DND-41 (cell line): ENCODE measurements at regions not wholly inside any gene's neighbourhood (a gene's known extent, or its start where the extent isn't known, plus 50 kb on each side); places are given as distances from the start of the nearest gene placed in this dataset.

Experiments
- ATAC-seq: fragments of 200-7000 bp; cut with Tn5 transposase; 3 replicates; pipeline ENCODE4 v1.9.1; 2021; ENCODE audit warnings: low read depth; ENCODE audit not compliant: insufficient read depth
- DNase-seq: peaks from one replicate; pipeline ENCODE4 v3.0.0-alpha.2; 2020
- H2AFZ ChIP-seq: 2 replicates; pipeline ENCODE4 v1.6.0; 2012; ENCODE audit warnings: low read depth, low read length
- H3K27ac ChIP-seq: 2 replicates; pipeline ENCODE4 v1.5.1; 2012; ENCODE audit warnings: low read length, inconsistent platforms
- H3K27me3 ChIP-seq: fragments of 200-600 bp; sonication (generic); 2 replicates; pipeline ENCODE4 v1.6.0; 2012; ENCODE audit warnings: low read length, mild to moderate bottlenecking, inconsistent platforms; ENCODE audit not compliant: insufficient read depth, poor library complexity
- H3K36me3 ChIP-seq: 2 replicates; pipeline ENCODE4 v1.5.1; 2012; ENCODE audit warnings: low read length, inconsistent platforms; ENCODE audit not compliant: insufficient read depth
- H3K4me1 ChIP-seq: 2 replicates; pipeline ENCODE4 v1.5.1; 2012; ENCODE audit warnings: mild to moderate bottlenecking, low read length; ENCODE audit not compliant: insufficient read depth
- H3K4me2 ChIP-seq: 2 replicates; pipeline ENCODE4 v1.6.0; 2012; ENCODE audit warnings: mild to moderate bottlenecking, moderate library complexity, low read length, inconsistent platforms; ENCODE audit not compliant: insufficient read depth
- H3K4me3 ChIP-seq, 2 experiments: fragments of 200-600 bp in 1 of 2; shearing (Covaris generic) in 1 of 2; 2 replicates each; pipeline ENCODE4 v1.5.1; 2012 to 2016; ENCODE audit warnings: inconsistent platforms in 2 of 2, low read length in 2 of 2, mild to moderate bottlenecking in 2 of 2, low read depth in 1 of 2, moderate library complexity in 1 of 2
- H3K79me2 ChIP-seq: 2 replicates; pipeline ENCODE4 v1.6.0; 2012; ENCODE audit warnings: low read length, inconsistent platforms; ENCODE audit not compliant: insufficient read depth
- H3K9ac ChIP-seq: 2 replicates; pipeline ENCODE4 v1.6.0; 2012; ENCODE audit warnings: low read depth, mild to moderate bottlenecking, inconsistent platforms, low read length, moderate library complexity
- H3K9me3 ChIP-seq: 2 replicates; pipeline ENCODE4 v1.5.1; 2012; ENCODE audit warnings: low read length, moderate library complexity, mild to moderate bottlenecking, inconsistent platforms; ENCODE audit not compliant: insufficient read depth, severe bottlenecking
- H4K20me1 ChIP-seq: 2 replicates; pipeline ENCODE4 v1.6.0; 2012; ENCODE audit warnings: low read length; ENCODE audit not compliant: insufficient read depth
- EZH2 ChIP-seq: IDR thresholded peaks from 3 replicates; pipeline ENCODE4 v1.6.1; 2012; ENCODE audit warnings: borderline replicate concordance, low read depth, mild to moderate bottlenecking, moderate library complexity, low read length, inconsistent platforms; ENCODE audit not compliant: severe bottlenecking
- TF ChIP-seq, protein P1 (sequence below): IDR thresholded peaks from 2 replicates; pipeline ENCODE4 v1.5.1; 2012; ENCODE audit warnings: borderline replicate concordance, low read length, moderate library complexity, mild to moderate bottlenecking; ENCODE audit not compliant: poor library complexity, severe bottlenecking; ENCODE audit errors: extremely low read depth

DNA sequence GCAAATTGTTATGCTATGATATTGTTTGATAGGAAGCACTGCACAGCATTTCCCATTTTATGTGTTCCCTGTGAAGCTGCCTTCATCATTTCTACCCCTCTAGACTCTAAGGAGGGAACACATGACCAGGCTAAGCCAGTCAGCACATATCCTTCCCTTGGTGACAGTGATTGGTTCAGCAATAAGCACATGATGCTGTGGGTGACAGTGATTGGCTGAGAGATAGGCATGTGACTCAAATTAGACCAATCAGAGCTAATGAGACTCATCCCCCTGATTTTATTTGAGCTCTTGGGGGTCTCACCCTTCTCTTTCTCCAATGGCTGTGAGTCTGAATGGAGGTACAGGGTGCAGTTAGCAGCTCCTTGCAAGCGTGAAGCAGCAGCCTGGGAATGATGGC, 195.2 kb downstream of the NUAK1 start:
- Histone ChIP-seq H3K36me3 (no peaks in the 10 kb centered on the region), H2AFZ (no peak overlapping the region)

DNA sequence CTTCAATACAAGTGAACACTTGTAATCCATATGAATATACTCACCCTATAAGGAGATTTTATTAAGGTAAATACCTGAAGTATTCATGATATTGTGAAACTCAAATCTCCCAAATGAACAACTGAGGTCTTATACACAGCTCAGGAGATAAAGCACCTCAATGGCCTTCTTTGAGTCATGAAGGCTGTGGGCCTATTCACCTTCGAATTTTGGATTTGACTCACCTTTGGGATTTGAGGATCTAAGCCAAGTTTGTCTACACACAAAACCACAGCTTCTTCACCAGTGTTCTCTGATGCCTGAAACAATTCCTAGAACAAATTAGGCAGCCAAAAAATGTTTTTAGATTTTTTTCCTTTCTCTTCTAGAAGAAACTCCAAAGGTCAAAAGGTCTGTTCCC, 194.1 kb downstream of the NUAK1 start:
- no peak for ATAC-seq
- no peaks in the 10 kb centered on the region for H3K4me1 ChIP-seq
- TF ChIP-seq EZH2, result no peak
- TF ChIP-seq, protein P1, sequence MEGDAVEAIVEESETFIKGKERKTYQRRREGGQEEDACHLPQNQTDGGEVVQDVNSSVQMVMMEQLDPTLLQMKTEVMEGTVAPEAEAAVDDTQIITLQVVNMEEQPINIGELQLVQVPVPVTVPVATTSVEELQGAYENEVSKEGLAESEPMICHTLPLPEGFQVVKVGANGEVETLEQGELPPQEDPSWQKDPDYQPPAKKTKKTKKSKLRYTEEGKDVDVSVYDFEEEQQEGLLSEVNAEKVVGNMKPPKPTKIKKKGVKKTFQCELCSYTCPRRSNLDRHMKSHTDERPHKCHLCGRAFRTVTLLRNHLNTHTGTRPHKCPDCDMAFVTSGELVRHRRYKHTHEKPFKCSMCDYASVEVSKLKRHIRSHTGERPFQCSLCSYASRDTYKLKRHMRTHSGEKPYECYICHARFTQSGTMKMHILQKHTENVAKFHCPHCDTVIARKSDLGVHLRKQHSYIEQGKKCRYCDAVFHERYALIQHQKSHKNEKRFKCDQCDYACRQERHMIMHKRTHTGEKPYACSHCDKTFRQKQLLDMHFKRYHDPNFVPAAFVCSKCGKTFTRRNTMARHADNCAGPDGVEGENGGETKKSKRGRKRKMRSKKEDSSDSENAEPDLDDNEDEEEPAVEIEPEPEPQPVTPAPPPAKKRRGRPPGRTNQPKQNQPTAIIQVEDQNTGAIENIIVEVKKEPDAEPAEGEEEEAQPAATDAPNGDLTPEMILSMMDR, result no peak

More for the DNA sequence above, 195.2 kb downstream of the NUAK1 start:
- DNase-seq (no peak), ATAC-seq (no peak)
- no peaks in the 10 kb centered on the region for H3K4me1 ChIP-seq
- H4K20me1 ChIP-seq, result no peaks in the 10 kb centered on the region
- H3K9me3 ChIP-seq, result no peaks in the 10 kb centered on the region
- no peak overlapping the region for H3K27ac ChIP-seq
- no peak overlapping the region for H3K9ac ChIP-seq
- no peak overlapping the region for H3K4me3 ChIP-seq
- TF ChIP-seq, protein P1, result no peak
- no peak for TF ChIP-seq EZH2
- H3K27me3 ChIP-seq, result no peaks in the 10 kb centered on the region
- no peaks in the 10 kb centered on the region for H3K79me2 ChIP-seq
- no peak overlapping the region for H3K4me2 ChIP-seq

DNA sequence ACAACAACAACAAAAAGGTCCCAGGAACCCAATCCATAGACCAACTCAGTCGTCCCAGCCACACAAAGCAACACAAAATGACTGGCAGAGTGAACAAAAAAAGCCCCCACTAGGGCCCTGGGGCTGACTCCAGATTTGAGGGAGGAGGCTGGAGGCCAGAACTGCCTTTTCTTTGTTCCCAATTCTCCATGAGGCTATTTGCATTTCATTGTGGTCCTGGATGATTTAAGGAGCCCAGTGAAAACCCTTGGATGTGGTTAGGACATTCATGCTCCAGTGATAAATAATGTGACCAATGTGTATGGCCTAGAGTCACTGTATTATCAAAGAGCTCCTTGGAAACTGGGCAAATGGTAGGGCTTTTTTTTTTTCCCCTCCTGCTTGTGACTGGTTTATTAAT, 192.9 kb downstream of the NUAK1 start:
- ATAC-seq, result no peak
- Histone ChIP-seq H3K4me2 (no peak overlapping the region), H3K79me2 (no peaks in the 10 kb centered on the region), H3K9ac (no peak overlapping the region), H3K27ac (no peak overlapping the region), H3K4me3 (no peak overlapping the region), H3K9me3 (no peaks in the 10 kb centered on the region), H2AFZ (no peak overlapping the region), H3K27me3 (no peaks in the 10 kb centered on the region), H3K36me3 (no peaks in the 10 kb centered on the region), H4K20me1 (no peaks in the 10 kb centered on the region), H3K4me1 (no peaks in the 10 kb centered on the region)
- TF ChIP-seq, protein P1, result no peak
- TF ChIP-seq EZH2, result no peak
- no peak for DNase-seq

More for the DNA sequence above, 194.1 kb downstream of the NUAK1 start:
- H3K9ac ChIP-seq, result no peak overlapping the region
- H3K27me3 ChIP-seq, result no peaks in the 10 kb centered on the region
- H2AFZ ChIP-seq, result no peak overlapping the region
- H3K4me2 ChIP-seq, result no peak overlapping the region
- H3K79me2 ChIP-seq, result no peaks in the 10 kb centered on the region
- H3K27ac ChIP-seq, result no peak overlapping the region
- no peaks in the 10 kb centered on the region for H4K20me1 ChIP-seq
- no peak overlapping the region for H3K4me3 ChIP-seq
- no peaks in the 10 kb centered on the region for H3K9me3 ChIP-seq
- no peak for DNase-seq
- H3K36me3 ChIP-seq, result no peaks in the 10 kb centered on the region

DNA sequence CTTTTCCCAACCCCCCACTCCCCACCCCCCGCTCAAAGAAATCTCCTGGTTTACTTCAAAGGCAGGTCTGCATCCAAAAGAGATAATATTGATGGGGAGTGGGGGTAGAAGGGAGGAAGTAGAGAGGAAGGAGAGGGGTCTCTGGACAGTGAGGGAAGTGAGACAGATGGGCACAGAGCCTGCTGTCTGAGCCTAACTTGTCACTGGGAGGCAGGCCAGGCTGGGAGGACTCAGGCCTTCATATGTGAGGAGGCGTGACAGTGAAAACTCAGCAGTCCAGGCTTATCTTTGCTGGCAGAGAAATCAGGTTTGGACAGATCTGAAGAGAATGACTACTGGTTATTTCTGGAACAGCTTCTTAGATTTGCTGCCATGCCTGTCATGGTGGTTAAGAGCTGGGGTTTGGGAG, 192.3 kb downstream of the NUAK1 start:
- Histone ChIP-seq H3K27ac (no peak overlapping the region), H3K4me1 (no peaks in the 10 kb centered on the region), H3K9ac (no peak overlapping the region), H2AFZ (no peak overlapping the region), H3K27me3 (no peaks in the 10 kb centered on the region), H3K36me3 (no peaks in the 10 kb centered on the region), H3K4me2 (no peak overlapping the region), H4K20me1 (no peaks in the 10 kb centered on the region), H3K9me3 (no peaks in the 10 kb centered on the region), H3K79me2 (no peaks in the 10 kb centered on the region), H3K4me3 (no peak overlapping the region)
- ATAC-seq (no peak), DNase-seq (no peak)
- TF ChIP-seq EZH2, result no peak
- TF ChIP-seq, protein P1, result no peak
